GM11168 (cell line): ENCODE measurements at regions not wholly inside any gene's neighbourhood (a gene's known extent, or its start where the extent isn't known, plus 50 kb on each side); places are given as distances from the start of the nearest gene placed in this dataset.
"Not testable (repeated sequence)": the region's sequence is repeated elsewhere in the genome, so short reads cannot be mapped to it uniquely, and the experiment has no call there.

Experiments used
- in situ Hi-C: fragments of 300-500 bp; cut with MboI; formaldehyde crosslinking; loops from one replicate; pipeline ENCODE4 v1.12.0; 2022; ENCODE audit warnings: low sequenced_read_pairs; ENCODE audit not compliant: unreplicated experiment

DNA sequence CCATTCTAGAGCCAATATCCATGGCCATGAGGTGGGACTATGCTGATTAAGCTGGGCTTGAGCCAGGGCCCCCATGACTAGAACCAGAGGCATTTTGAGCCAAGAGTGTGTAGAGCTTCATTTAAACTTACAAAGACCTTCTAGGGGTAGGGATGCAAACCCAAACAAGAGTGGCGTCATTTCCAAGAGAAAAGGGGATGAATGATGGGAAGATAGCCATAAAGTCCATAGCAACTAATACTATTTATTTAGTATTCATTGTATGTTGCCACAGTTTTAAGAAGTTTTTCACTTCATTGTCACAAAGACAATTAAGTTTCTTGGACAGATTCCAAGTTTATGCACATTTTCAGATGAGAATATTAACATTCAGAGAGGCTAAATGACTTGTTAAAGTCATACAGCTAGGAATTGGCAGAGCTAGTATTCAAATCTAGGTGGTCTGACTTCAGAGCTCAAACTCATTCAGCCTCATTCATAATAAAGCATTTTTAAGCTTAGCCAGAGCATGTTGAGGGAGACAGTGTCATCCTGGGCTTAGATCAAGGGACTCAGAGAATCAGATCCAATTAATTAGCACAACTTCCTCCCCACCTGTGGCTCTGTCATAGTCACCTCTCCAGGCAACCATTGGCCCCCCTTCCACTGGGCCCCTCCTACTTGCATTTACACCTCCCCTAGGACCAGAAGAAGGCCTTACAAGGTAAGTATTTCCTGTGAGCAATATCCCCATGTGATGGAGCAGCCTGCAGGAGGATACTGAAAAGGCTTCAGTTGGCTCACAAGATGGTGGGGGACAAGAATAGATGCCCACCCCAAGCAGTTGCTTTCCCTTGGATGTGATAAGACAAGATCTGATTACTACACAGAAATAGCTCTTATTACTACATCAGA, 95.0 kb upstream of the PCSK1 start:
- in situ Hi-C loops = no loop called here

DNA sequence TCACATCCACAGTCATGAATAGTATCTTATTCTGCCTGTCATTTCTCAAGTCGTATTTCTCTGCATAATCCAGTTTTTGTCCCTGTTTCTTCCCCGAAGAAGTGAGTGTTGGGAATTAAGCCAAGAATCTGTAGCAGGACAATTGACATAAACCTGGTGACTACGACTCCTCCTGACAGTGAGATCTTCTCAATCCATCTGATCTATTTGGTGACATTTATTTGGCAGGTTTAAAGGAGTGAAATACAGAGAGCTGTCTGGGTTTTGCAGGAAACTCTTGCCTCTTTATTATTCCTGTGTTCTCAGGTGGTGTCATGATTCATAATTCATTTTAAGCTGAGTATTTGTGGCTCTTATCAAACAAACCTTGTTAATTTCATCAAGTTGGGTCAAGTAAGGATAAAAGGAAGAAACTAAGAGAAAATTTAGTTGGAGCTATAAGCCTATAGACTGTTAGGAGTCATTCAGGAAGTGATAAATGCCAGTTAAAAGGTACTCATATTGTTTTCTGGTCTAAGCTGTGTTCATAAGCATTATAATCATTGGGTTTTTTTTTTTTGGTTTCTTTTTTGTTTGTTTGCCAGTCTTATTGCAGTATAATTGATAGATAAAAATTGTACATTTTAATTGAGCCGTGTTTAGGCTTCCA, 95.9 kb upstream of the PCSK1 start:
- in situ Hi-C loops = no loop called here

DNA sequence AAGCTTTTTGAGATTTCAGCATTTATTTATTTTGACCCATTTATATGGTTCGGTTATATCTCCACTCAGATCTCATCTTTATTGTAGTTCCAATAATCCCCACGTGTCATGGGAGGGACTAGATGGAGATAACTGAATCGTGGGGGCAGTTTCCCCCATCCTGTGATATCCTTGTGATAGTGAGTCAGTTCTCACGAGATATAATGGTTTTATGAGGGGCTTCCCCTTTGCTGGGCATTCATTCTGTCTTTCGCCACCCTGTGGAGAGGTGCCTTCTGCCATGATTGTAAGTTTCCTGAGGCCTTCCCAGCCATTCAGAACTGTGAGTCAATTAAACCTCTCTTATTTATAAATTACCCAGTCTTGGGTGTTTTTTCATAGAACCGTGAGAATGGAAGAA, 96.5 kb upstream of the PCSK1 start:
- in situ Hi-C loops = no loop called here

DNA sequence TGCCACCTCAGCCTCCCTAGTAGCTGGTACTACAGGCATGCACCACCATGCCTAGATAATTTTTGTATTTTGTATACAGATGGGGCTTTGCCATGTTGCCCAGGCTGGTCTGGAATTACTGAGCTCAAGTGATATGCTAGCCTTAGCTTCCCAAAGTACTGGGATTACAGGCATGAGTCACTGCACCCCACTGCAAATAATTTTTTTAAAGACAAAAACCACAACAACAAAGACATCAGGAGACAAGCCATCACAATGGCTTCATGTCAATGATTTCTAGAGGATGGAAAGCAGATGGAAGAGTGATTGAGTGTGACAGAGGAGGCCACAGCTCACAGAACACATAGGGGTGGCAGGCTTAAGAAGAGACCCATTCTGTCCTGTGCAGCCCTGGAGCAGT, 97.9 kb upstream of the PCSK1 start:
- in situ Hi-C loops = no loop called here

DNA sequence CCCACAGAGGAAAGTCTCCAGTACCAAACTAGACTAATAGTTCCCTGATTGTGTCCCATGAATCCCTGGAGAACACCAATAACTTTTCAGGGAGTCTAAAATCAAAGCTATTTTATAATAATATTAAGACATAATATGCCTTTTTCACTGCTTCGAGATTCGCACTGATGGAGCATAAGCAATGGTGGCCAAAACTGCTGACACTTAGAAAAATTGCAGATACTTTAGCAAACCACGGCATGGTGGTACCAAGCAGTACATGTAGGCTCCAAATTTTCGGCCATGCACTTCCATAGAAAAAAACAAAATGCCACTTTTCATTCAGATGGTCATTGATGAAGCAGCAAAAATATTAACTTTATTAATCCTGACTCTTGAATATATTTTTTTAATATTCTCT, 100.3 kb upstream of the PCSK1 start:
- in situ Hi-C loops = no loop called here

DNA sequence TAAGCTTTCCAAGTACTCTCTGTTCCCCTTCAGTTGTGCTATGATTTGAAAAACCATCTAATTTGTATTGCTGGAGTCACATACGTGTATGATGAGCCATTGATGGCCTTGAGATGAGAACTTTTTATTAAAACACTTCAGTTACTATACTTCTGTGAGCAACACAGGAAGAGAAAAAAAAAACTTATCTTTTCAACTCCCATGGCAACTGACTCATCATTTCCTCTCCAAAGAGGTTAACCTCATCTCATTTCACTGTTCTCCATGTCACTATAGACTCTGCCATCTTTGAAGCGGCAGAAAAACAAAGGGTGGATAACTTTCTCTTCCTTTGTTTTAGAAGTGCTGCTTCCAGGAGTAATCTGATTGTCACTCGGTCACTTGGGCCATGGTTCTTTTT, 104.3 kb upstream of the PCSK1 start:
- in situ Hi-C loops = no loop called here

DNA sequence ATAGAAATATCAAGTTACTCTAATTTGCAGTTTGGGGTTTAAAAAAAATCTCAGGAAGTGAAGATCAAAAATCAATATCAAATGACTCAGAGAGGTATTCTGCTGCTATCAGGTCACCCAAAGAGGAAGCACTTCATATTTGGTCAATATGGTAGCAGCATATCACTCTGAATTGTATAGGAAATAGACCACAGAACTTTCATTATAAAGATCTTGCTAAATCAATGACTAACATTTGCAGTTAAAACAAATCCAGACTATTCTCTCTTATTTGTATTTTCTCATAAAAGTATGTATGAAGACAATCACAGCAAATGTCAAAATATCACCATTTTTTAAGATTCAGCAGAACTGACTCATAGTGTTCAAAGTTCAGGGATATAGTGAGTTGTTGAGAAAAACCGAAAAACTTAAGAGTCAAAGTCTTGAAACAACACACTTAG, 105.8 kb upstream of the PCSK1 start:
- in situ Hi-C loops = no loop called here

DNA sequence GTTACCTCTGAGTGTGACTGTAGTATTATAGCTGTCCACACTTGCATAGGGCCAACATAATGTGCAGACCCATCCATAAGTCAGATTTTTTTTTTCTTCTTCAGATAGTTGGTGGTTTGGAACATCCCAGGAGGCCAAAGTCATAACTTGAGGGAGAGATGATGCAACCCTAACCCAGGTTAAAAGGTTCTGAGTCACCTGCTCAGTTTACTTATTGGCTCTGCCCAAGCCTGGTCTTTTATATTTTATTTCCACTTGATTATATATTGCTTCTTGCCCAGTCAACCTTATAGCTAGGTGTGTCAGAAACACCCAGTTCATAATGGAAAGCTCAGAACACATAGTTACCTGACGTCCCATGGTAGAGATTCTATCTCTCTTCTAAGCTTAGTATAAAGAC, 113.1 kb upstream of the PCSK1 start:
- in situ Hi-C loops = no loop called here

DNA sequence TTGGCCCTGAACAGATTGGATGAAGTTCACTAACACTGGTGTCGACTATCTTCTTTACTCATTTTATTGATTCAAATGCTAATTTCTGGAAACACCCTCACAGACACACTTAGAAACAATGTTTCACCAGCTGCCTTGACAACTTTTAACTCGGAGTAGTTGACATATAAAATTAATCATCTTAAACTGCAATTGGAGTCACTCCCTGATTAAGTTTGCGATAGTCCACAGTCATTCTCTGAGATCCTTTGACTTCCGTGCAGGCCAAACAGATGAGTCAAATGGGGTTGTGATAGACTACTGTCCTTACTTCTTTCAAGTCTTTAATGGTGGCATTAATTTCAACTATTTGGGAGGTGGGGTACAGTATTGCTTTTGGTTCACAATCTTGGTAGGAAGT, 114.4 kb upstream of the PCSK1 start:
- in situ Hi-C loops = no loop called here

DNA sequence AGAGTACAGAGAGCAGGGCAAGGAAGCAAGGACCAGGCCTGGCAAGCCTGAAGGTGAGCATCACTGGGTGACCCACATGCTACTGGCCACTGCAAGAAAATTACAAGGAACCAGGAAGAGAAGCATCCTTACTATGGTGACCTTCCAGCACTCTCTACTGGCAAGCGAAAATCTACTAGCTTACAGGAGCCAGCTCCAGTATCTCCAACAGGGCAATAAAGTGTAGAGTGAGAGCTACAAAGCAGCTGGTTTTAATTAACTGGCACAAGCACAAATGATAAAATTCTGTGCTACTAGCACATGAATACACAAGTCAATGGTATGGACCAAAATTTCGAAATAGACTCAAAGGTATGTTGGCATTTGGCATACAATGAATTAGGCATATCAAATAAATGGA, 113.3 kb upstream of the CAST start:
- in situ Hi-C loops = no loop called here

DNA sequence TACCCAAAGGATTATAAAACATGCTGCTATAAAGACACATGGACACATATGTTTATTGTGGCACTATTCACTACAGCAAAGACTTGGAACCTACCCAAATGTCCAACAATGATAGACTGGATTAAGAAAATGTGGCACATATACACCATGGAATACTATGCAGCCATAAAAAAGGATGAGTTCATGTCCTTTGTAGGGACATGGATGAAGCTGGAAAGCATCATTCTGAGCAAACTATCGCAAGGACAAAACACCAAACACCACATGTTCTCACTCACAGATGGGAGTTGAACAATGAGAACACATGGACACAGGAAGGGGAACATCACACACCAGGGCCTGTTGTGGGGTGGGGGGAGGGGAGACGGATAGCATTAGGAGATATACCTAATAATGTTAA, 101.3 kb upstream of the CAST start:
- in situ Hi-C loops = not testable (repeated sequence)

DNA sequence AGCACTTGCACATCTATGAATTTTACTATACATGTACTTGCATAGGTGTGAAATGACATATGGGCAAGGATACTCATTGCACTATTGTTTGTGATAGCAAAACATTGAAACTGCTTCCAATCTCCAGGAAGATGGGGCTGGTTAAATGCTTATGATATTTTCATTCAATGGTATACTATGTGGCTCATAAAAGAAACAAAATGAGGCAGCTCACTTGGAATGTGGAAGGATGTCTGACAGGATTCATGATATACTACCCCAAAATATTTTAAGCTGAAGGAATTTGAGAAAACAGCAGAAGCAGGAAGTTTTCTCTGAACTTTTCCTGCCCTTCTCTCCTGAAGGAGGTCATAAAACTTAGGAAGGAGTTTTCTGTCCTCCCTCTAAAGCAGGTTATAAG, 99.6 kb upstream of the CAST start:
- in situ Hi-C loops = no loop called here

DNA sequence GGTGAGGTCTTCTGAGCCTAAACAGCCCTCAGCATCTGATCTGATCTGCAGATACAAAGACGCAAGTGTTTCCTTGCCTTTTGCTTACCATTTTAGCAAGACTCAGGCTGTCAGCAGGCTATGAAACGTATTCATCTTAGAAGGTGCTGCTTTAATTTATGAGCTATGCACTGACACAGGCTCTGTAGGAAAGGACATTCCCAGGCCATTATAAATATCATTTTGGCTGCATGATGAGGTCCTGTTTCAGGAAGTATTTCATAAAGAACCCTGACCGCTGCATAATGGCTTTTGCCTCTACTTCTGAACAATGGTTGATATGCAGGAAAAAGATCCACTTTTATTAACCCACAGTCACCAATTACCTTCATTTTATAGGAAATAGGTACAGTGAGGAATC, 98.4 kb upstream of the CAST start:
- in situ Hi-C loops = no loop called here

DNA sequence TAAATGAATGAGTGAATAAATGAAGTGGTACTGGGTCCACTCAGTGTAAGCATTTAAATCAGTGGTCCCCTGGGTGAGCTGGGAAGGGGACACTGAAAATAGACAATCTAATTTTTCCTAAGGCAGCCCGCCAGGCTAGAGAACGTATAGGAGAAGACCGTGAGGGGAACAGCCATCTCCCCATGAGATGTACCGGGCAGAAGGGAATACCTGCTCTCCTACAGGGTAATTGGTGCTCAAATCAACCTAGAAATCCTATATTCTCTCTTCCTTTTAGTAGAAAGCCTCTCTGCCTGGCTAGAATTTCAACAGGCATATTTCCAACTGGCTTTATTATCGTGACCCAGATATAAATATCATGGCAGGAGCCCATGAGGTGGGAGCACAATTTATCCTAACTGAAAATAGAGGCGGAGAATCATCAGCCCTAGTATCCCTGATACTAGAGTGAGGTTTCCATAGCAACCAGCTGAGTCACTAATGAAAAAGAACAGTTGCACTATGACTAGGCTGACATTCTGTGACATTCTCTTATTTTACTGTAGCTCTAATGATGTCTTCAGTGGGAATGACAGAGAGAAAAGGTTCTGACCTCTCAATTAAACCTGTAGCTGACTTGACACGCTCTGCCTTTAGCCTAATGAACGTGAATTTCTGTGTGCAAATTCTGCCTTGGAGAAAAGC, 96.5 kb upstream of the CAST start:
- in situ Hi-C loops = no loop called here

DNA sequence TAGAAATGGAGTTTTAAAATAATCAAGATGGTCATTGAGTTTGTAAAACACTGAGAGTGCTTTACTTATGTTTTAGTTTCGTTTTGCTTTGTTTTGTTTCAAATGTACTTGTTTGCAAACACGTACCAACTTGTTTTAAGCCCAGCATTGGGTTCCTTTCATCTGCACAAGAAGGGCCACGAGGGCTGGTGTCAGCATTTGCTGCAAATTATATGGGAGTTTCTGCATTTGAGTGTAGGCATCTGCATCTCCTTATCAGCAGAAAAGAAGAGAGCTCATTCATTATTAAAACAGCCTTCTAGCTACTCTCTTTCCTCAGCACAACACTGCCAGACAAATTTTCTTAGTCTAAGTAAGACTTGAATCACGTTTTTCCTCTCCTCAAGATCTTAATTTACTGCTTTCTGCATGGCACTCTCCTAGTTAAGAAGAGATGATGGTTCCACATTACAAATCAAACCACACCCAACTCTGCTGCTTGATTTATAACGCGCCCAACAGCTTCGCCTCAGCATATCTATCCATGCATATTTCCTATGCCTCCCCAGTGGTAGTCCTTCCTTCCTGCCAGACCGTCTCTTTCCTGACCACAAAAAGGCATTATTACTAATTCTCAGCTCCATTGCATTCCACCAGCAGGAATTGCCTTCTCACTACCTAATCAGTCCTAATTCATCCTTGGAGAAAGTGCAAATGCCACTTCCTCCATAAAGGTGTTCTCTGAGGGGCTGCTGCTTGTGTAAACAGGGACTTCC, 95.2 kb upstream of the CAST start:
- in situ Hi-C loops = no loop called here

DNA sequence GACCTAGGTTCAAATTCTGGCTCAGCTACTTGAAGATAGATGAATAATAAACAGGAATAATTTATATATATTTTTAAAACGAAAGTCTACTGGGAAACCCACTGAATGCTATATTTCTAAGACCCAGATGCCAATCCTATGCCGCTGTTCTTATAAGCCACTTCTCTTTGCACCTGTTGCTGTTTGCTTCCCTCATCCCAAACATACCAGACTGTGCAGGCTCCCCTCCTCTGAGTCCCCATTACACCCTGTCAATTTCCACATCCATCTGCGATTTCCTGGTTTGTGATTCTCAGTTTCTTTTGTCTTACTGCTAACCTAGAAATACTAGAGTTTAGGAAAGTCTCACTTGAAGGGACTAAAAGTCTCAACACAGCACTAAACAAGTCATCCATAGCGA, 92.8 kb upstream of the CAST start:
- in situ Hi-C loops = no loop called here

DNA sequence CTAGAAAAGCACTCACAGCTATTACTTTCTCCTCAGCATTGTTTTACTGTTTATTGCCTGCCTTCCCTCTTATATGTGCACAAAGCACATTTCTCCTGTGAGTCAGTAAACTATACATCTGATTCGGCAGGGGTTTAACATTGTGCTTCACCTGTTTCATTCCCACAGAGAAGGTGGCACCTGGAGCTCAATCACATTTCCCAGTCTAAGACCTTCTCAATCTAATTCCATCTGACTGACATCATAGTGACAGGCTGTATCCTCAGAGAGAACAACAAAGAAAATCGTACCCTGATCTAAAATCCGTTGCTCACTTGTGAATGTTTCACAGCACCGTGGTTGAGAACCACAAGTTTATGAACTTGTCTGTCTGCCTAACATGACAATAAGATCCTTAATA, 92.4 kb upstream of the CAST start:
- in situ Hi-C loops = no loop called here

DNA sequence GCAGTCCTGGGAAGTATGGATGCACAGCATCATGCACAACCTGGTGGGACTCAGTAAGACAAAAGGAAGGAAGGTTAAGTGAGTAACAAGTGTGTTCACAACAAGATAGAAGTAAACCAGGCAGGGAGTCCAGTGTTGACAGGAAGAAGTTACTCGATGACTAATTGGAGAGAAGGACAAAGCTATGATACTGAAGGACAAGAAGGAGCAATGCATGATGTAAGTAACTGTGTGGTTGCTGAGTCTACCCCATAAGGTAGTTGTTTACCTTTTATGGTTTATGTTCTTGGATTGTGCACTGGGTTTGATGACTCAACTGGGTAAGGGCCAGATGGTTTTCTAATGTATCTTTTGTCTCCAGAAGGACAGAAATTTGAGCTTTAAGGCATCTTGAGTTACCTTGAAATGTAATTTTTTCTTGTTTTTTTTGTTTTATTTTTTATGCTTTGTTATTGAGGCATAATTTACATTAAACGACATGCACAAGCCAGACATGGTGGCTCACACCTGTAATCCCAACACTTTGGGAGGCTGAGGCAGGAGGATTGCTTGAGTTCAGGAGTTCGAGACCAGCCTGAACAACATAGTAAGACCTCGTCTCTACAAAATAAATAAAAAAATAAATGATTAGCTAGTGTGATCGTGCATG, 89.2 kb upstream of the CAST start:
- in situ Hi-C loops = no loop called here

DNA sequence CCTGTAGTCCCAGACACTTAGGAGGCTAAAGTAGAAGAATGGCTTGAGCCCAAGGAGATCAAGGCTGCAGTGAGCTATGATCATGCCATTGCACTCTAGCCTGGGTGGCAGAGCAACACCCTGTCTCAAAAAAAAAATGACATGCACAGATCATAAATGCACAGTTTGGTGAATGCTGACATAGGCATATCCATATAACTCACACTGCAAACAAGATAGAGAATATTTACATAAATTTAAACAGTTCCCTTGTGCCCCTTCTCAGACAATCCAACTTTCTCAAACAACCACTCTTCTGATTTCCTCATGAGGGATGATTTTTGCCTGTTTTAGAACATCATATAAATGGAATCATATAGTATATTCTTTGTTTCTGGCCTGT, 88.7 kb upstream of the CAST start:
- in situ Hi-C loops = no loop called here

DNA sequence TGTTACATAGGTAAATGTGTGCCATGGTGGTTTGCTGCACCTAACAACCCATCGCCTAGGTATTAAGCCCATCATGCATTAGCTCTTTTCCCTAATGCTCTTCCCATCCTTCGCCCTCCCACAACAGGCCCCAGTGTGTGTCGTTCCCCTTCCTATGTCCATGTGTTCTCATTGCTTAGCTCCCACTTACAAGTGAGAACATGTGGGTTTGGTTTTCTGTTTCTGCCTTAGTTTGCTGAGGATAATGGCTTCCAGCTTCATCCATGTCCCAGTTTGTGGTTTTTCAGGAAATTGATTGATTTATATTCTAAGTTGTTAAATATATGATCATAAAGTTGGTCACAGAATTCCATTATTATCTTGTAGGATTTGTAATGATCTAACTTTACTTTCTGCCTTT, 85.3 kb upstream of the CAST start:
- in situ Hi-C loops = no loop called here
